ENCODE measurements at regions not wholly inside any gene's neighbourhood (a gene's known extent, or its start where the extent isn't known, plus 50 kb on each side); places are given as distances from the start of the nearest gene placed in this dataset.

DNA sequence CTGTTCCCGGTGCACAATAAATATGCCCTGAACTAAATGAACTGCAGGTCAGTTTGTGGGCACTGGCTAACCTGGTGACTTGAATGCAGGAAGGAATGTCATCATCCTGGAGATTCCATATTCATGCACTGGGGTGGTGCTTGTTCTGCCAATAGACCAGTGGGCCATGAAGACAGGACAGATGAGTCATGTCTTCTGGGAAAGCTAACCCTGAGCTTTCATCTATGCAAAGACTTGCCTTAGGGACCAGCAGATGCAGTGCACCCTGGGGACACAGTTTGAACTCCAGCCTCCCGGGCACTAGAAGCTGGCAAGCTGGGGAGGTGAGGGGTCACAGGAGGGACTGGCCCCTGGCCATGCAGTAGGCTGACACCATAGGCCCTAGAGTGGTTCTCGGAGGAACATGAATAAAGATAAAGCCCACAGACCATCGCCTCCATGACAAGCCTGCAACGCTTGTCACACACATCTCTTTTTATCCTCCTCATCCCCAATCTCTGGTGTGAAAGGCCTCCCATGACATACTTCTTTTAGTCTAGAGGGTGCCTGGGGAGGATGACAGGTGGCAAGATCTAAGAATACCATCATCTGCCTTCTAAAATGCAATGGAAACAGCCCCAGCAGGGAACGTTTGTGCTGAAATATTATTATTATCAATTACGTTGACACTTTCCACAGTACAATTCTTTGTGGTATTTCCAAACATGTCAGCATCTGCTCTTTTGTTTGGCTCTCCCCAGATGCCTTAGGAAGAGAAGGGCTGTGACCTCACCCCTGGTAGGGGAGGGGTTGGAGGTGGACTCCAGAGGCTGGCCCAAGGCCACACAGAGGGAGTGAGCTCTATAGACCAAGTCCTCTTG lies 267.4 kb upstream of the RAB6C start:
- no peak overlapping the region for H3K4me3 ChIP-seq (replicated peaks in 1 of 2; ENCODE audit: low read depth in 2 of 2, low read length in 2 of 2)
- DNase-seq (ENCODE audit: low read depth in 2 of 2): no peak
- TF ChIP-seq CTCF (IDR thresholded peaks at IDR 0.05; ENCODE audit: low read depth, low read length): no peak

GRCh38 chr2:129712676-129712985 lies 266.8 kb upstream of the RAB6C start:
- no peak for DNase-seq (ENCODE audit: low read depth in 2 of 2)
- no peak for TF ChIP-seq CTCF (IDR thresholded peaks at IDR 0.05; ENCODE audit: low read depth, low read length)
- no peak overlapping the region for H3K4me3 ChIP-seq (replicated peaks in 1 of 2; ENCODE audit: low read depth in 2 of 2, low read length in 2 of 2)

DNA sequence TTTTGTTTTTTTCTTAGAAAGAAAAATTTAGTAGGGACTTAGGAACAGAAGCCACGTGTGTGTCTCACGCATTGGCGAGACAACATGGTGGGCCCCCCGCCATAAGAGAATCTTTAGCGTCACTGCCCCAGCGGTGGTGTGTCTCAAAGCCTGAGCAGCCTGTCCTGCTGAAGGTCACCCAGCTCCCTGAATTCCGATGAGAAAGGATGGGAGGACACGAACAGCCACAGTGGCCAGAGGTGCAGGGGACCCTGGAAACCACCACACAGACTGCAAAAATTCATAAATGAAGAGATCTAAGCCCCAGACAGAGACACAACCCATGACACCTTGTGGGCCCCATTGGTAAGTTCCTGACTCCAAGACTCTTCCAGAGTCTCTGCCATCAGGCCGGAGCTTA lies 266.1 kb upstream of the RAB6C start:
- no peak overlapping the region for H3K4me3 ChIP-seq (replicated peaks in 1 of 2; ENCODE audit: low read depth in 2 of 2, low read length in 2 of 2)
- no peak for TF ChIP-seq CTCF (IDR thresholded peaks at IDR 0.05; ENCODE audit: low read depth, low read length)
- DNase-seq (ENCODE audit: low read depth in 2 of 2): no peak

DNA sequence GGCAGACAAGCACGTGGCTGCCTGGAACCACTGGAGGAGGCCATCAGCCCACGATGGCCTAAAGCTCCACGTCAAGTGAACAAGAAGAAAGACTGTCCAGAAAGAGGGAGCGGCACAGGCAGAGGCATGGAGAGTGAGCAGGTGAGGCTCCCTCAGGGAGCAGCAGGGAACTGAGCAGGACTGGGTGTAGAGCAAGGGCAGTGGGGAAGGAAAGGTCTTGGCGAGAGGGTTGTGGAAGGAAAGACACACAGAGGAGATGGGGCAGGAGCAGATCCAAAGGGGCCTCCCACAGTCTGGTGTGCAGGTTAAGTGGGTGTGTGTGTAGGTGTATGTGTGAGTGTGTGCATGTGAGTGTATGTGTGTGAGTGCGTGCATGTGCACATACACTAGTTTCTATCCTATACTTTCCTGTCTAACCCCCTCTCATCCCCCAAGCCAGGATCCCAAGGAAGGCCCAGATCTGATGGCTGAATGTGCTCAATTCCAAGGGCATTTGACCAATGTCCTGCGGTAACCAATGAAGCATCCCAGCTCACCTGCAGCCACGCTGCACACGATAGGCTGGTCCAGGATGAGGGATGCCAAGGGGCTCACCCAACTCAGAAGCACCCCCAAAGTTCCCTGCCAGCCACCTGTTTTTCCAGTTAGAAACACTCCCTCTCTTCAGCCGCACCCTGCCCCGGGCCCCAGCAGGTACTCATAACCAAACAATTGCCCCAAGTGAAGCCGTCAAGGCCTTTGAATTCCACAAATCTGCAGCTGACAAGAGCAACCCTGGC lies 262.5 kb upstream of the RAB6C start:
- no peak overlapping the region for H3K4me3 ChIP-seq (replicated peaks in 1 of 2; ENCODE audit: low read depth in 2 of 2, low read length in 2 of 2)
- DNase-seq (ENCODE audit: low read depth in 2 of 2): no peak
- no peak for TF ChIP-seq CTCF (IDR thresholded peaks at IDR 0.05; ENCODE audit: low read depth, low read length)

- no peak for TF ChIP-seq CTCF (IDR thresholded peaks at IDR 0.05; ENCODE audit: low read depth, low read length)
- H3K4me3 ChIP-seq (replicated peaks in 1 of 2; ENCODE audit: low read depth in 2 of 2, low read length in 2 of 2): no peak overlapping the region
Measured at GRCh38 chr2:129717560-129718130, 261.8 kb upstream of the RAB6C start.

GRCh38 chr2:129719335-129719734 lies 260.1 kb upstream of the RAB6C start:
- H3K4me3 ChIP-seq (replicated peaks in 1 of 2; ENCODE audit: low read depth in 2 of 2, low read length in 2 of 2): no peak overlapping the region
- TF ChIP-seq CTCF (IDR thresholded peaks at IDR 0.05; ENCODE audit: low read depth, low read length): no peak
- DNase-seq (ENCODE audit: low read depth in 2 of 2): no peak

More at GRCh38 chr2:129717560-129718130, 261.8 kb upstream of the RAB6C start:
- DNase-seq (ENCODE audit: low read depth in 2 of 2): no peak
